Skeletal muscle satellite cell (primary cell): ENCODE measurements at regions not wholly inside any gene's neighbourhood (a gene's known extent, or its start where the extent isn't known, plus 50 kb on each side); places are given as distances from the start of the nearest gene placed in this dataset.

ENCODE experiments used
- H3K27me3 ChIP-seq: 2 replicates; pipeline ENCODE4 v1.7.0; 2013; ENCODE audit warnings: low read length; ENCODE audit not compliant: control insufficient read depth, insufficient read depth
- H3K36me3 ChIP-seq: 2 replicates; pipeline ENCODE4 v1.7.0; 2013; ENCODE audit warnings: mild to moderate bottlenecking, control low read depth, low read length; ENCODE audit not compliant: insufficient read depth
- H3K4me1 ChIP-seq: 2 replicates; pipeline ENCODE4 v1.7.0; 2013; ENCODE audit warnings: low read length; ENCODE audit not compliant: control insufficient read depth, insufficient read depth
- H3K4me2 ChIP-seq: 2 replicates; pipeline ENCODE4 v1.7.0; 2013; ENCODE audit warnings: mild to moderate bottlenecking, low read length
- H3K4me3 ChIP-seq: 2 replicates; pipeline ENCODE4 v1.7.0; 2013; ENCODE audit warnings: low read length
- H3K9ac ChIP-seq: 2 replicates; pipeline ENCODE4 v1.7.0; 2013; ENCODE audit warnings: mild to moderate bottlenecking, low read depth, low read length, moderate library complexity
- H3K9me3 ChIP-seq: replicated peaks from 2 replicates; pipeline ENCODE4 v1.7.0; 2013; ENCODE audit warnings: mild to moderate bottlenecking, control low read depth, low read length

GRCh38 chr6:14966096-14966905 is 279.6 kb upstream of the JARID2 start:
- no peaks in the 10 kb centered on the region for H3K4me1 ChIP-seq
- no peak overlapping the region for H3K4me3 ChIP-seq
- H3K27me3 ChIP-seq: no peaks in the 10 kb centered on the region
- no peak overlapping the region for H3K9ac ChIP-seq
- no peak overlapping the region for H3K4me2 ChIP-seq
- H3K9me3 ChIP-seq: no peaks in the 10 kb centered on the region
- H3K36me3 ChIP-seq: no peaks in the 10 kb centered on the region

- Histone ChIP-seq H3K9ac (no peak overlapping the region), H3K36me3 (no peaks in the 10 kb centered on the region)
These were observed 278.8 kb upstream of the JARID2 start for GRCh38 chr6:14966906-14967711.

GRCh38 chr6:14968056-14968637 is 277.7 kb upstream of the JARID2 start:
- H3K27me3 ChIP-seq: no peaks in the 10 kb centered on the region
- H3K9me3 ChIP-seq: no peaks in the 10 kb centered on the region
- H3K36me3 ChIP-seq: no peaks in the 10 kb centered on the region
- H3K4me2 ChIP-seq: no peak overlapping the region
- H3K4me1 ChIP-seq: no peaks in the 10 kb centered on the region
- no peak overlapping the region for H3K4me3 ChIP-seq
- no peak overlapping the region for H3K9ac ChIP-seq

More at GRCh38 chr6:14966906-14967711, 278.8 kb upstream of the JARID2 start:
- Histone ChIP-seq H3K4me2 (no peak overlapping the region), H3K4me3 (no peak overlapping the region), H3K27me3 (no peaks in the 10 kb centered on the region), H3K4me1 (no peaks in the 10 kb centered on the region), H3K9me3 (no peaks in the 10 kb centered on the region)

- Histone ChIP-seq H3K9ac (no peak overlapping the region), H3K4me1 (no peaks in the 10 kb centered on the region), H3K4me3 (no peak overlapping the region), H3K4me2 (no peak overlapping the region), H3K36me3 (no peaks in the 10 kb centered on the region), H3K27me3 (no peaks in the 10 kb centered on the region), H3K9me3 (no peaks in the 10 kb centered on the region)
These were observed 276.7 kb upstream of the JARID2 start for GRCh38 chr6:14969126-14969525.

- no peak overlapping the region for H3K4me3 ChIP-seq
- no peak overlapping the region for H3K4me2 ChIP-seq
- no peaks in the 10 kb centered on the region for H3K4me1 ChIP-seq
- no peak overlapping the region for H3K9ac ChIP-seq
- no peaks in the 10 kb centered on the region for H3K27me3 ChIP-seq
- no peaks in the 10 kb centered on the region for H3K9me3 ChIP-seq
- no peaks in the 10 kb centered on the region for H3K36me3 ChIP-seq
These were observed 273.3 kb upstream of the JARID2 start for GRCh38 chr6:14972379-14973067.

- H3K4me2 ChIP-seq: no peak overlapping the region
- no peaks in the 10 kb centered on the region for H3K27me3 ChIP-seq
- H3K36me3 ChIP-seq: no peaks in the 10 kb centered on the region
- no peaks in the 10 kb centered on the region for H3K9me3 ChIP-seq
- no peak overlapping the region for H3K4me3 ChIP-seq
- no peak overlapping the region for H3K9ac ChIP-seq
- H3K4me1 ChIP-seq: no peaks in the 10 kb centered on the region
These were observed 271.5 kb upstream of the JARID2 start for GRCh38 chr6:14974372-14974771.

- no peak overlapping the region for H3K4me3 ChIP-seq
- no peaks in the 10 kb centered on the region for H3K27me3 ChIP-seq
- H3K36me3 ChIP-seq: no peaks in the 10 kb centered on the region
- no peak overlapping the region for H3K9ac ChIP-seq
- no peaks in the 10 kb centered on the region for H3K4me1 ChIP-seq
- H3K9me3 ChIP-seq: no peaks in the 10 kb centered on the region
- no peak overlapping the region for H3K4me2 ChIP-seq
These were observed 270.9 kb upstream of the JARID2 start for GRCh38 chr6:14974792-14975470.

GRCh38 chr6:14975471-14975817 is 270.4 kb upstream of the JARID2 start:
- Histone ChIP-seq H3K4me2 (no peak overlapping the region), H3K4me3 (no peak overlapping the region), H3K36me3 (no peaks in the 10 kb centered on the region), H3K9me3 (no peaks in the 10 kb centered on the region), H3K9ac (no peak overlapping the region), H3K4me1 (no peaks in the 10 kb centered on the region), H3K27me3 (no peaks in the 10 kb centered on the region)

GRCh38 chr6:14977747-14978382 is 268.0 kb upstream of the JARID2 start:
- Histone ChIP-seq H3K9ac (no peak overlapping the region), H3K27me3 (no peaks in the 10 kb centered on the region), H3K9me3 (no peaks in the 10 kb centered on the region), H3K4me2 (no peak overlapping the region), H3K4me3 (no peak overlapping the region), H3K36me3 (no peaks in the 10 kb centered on the region), H3K4me1 (no peaks in the 10 kb centered on the region)

GRCh38 chr6:14981960-14982359 is 263.9 kb upstream of the JARID2 start:
- Histone ChIP-seq H3K4me2 (no peak overlapping the region), H3K36me3 (no peaks in the 10 kb centered on the region), H3K27me3 (no peaks in the 10 kb centered on the region), H3K4me1 (peaks cover 10% of the 10 kb centered on the region), H3K4me3 (no peak overlapping the region), H3K9ac (no peak overlapping the region), H3K9me3 (no peaks in the 10 kb centered on the region)
